ENCODE measurements at regions not wholly inside any gene's neighbourhood (a gene's known extent, or its start where the extent isn't known, plus 50 kb on each side); places are given as distances from the start of the nearest gene placed in this dataset.

GRCh38 chr21:31573217-31573616, 86.3 kb upstream of the SOD1 start:
- Histone ChIP-seq H3K36me3 (ENCODE audit: control insufficient read depth, insufficient read depth, low read length) (no peaks in the 10 kb centered on the region), H3K4me1 (no peaks in the 10 kb centered on the region), H3K27me3 (replicated peaks; ENCODE audit: control insufficient read depth, insufficient read depth, low read length) (no peaks in the 10 kb centered on the region), H3K9me3 (peaks cover 11% of the 10 kb centered on the region; the same call in 1 of the 2 replicates), H3K4me3 (ENCODE audit: low read depth, low read length) (no peak overlapping the region)
- no peaks in the 10 kb centered on the region for H3K9me3 Mint-ChIP-seq (ENCODE audit: unreplicated experiment)
- H3K27ac Mint-ChIP-seq (ENCODE audit: unreplicated experiment): no peak overlapping the region
- CTCF ChIA-PET: no interaction called here
- POLR2A ChIA-PET: no interaction called here
- H3K36me3 Mint-ChIP-seq (ENCODE audit: insufficient read depth, unreplicated experiment): no peaks in the 10 kb centered on the region
- no TSS peak for BruUV-seq (replicated peaks)
- no peak for DNase-seq
- H3K4me3 Mint-ChIP-seq (ENCODE audit: unreplicated experiment): no peak overlapping the region
- TF ChIP-seq CTCF (IDR thresholded peaks at IDR 0.05; ENCODE audit: insufficient read depth in 1 of 2, low read depth in 1 of 2, low read length in 1 of 2, severe bottlenecking in 1 of 2, unreplicated experiment in 1 of 2): no peak
- no peaks in the 10 kb centered on the region for H3K4me1 Mint-ChIP-seq (ENCODE audit: low read depth, unreplicated experiment)
- intact Hi-C loops (cut with micrococcal nuclease; ENCODE audit: unreplicated experiment): no loop called here
- peaks cover 4% of the 10 kb centered on the region for H3K27me3 Mint-ChIP-seq (ENCODE audit: insufficient read depth, unreplicated experiment)

GRCh38 chr21:31571879-31572278, 87.6 kb upstream of the SOD1 start:
- Mint-ChIP-seq H3K27me3 (ENCODE audit: insufficient read depth, unreplicated experiment) (no peaks in the 10 kb centered on the region), H3K9me3 (ENCODE audit: unreplicated experiment) (no peaks in the 10 kb centered on the region), H3K36me3 (ENCODE audit: insufficient read depth, unreplicated experiment) (no peaks in the 10 kb centered on the region), H3K27ac (ENCODE audit: unreplicated experiment) (no peak overlapping the region), H3K4me1 (ENCODE audit: low read depth, unreplicated experiment) (no peaks in the 10 kb centered on the region), H3K4me3 (ENCODE audit: unreplicated experiment) (no peak overlapping the region)
- Histone ChIP-seq H3K4me1 (no peaks in the 10 kb centered on the region), H3K27me3 (replicated peaks; ENCODE audit: control insufficient read depth, insufficient read depth, low read length) (no peaks in the 10 kb centered on the region), H3K9me3 (peaks cover 11% of the 10 kb centered on the region; the same call in 1 of the 2 replicates), H3K4me3 (ENCODE audit: low read depth, low read length) (no peak overlapping the region), H3K36me3 (ENCODE audit: control insufficient read depth, insufficient read depth, low read length) (no peaks in the 10 kb centered on the region)
- intact Hi-C loops (cut with micrococcal nuclease; ENCODE audit: unreplicated experiment): no loop called here
- ChIA-PET CTCF (no interaction called here), POLR2A (no interaction called here)
- DNase-seq: no peak
- TF ChIP-seq CTCF (IDR thresholded peaks at IDR 0.05; ENCODE audit: insufficient read depth in 1 of 2, low read depth in 1 of 2, low read length in 1 of 2, severe bottlenecking in 1 of 2, unreplicated experiment in 1 of 2): no peak
- no TSS peak for BruUV-seq (replicated peaks)

DNA sequence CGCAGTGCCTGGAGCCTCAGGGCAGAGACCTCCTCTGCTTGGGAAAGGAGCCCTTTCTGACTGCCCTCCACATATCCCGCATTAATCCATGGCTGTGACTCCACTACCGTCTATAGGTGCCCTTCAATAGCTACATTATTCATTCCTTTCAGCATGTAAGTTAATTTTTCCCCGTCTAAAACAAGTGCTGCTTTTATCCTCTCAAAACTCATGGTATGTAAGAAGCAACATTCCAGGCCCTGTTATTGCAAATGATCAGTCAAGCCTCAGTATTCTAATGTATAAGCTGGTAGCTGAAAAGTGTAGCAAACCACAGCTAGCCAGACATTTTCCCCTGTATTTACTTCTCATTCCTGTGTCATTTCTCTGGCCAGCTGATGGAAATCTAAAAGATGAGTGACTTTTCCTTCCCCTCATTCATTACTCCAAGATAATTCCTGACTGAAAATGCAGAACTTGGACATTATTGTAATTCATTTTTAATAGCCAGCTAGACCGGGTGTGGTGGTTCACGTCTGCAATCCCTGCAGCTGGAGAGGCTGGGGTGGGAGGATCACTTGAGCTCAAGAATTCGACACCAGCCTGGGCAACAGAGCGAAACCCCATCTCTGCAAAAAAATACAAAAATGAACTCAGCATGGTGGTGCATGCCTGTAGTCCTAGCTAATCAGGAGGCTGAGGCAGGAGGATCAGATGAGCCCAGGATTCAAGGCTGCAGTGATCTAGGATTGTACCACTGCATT, 88.5 kb upstream of the SOD1 start:
- BruUV-seq (replicated peaks): no TSS peak
- Mint-ChIP-seq H3K4me3 (ENCODE audit: unreplicated experiment) (no peak overlapping the region), H3K27ac (ENCODE audit: unreplicated experiment) (no peak overlapping the region), H3K36me3 (ENCODE audit: insufficient read depth, unreplicated experiment) (no peaks in the 10 kb centered on the region), H3K27me3 (ENCODE audit: insufficient read depth, unreplicated experiment) (no peaks in the 10 kb centered on the region), H3K9me3 (ENCODE audit: unreplicated experiment) (no peaks in the 10 kb centered on the region), H3K4me1 (ENCODE audit: low read depth, unreplicated experiment) (no peaks in the 10 kb centered on the region)
- no peak for TF ChIP-seq CTCF (IDR thresholded peaks at IDR 0.05; ENCODE audit: insufficient read depth in 1 of 2, low read depth in 1 of 2, low read length in 1 of 2, severe bottlenecking in 1 of 2, unreplicated experiment in 1 of 2)
- H3K36me3 ChIP-seq (ENCODE audit: control insufficient read depth, insufficient read depth, low read length): no peaks in the 10 kb centered on the region
- no peaks in the 10 kb centered on the region for H3K4me1 ChIP-seq
- intact Hi-C loops (cut with micrococcal nuclease; ENCODE audit: unreplicated experiment): no loop called here
- ChIA-PET POLR2A (no interaction called here), CTCF (interaction anchor here (0.7 to 1.0 kb wide), 2 partner anchors 10 to 12 kb away, joined by 4 to 6 read pairs; no protein-coding TSS in a partner anchor)
- DNase-seq: no peak
- no peaks in the 10 kb centered on the region for H3K27me3 ChIP-seq (replicated peaks; ENCODE audit: control insufficient read depth, insufficient read depth, low read length)
- H3K9me3 ChIP-seq: peaks cover 11% of the 10 kb centered on the region; the same call in 1 of the 2 replicates
- no peak overlapping the region for H3K4me3 ChIP-seq (ENCODE audit: low read depth, low read length)

All from Caco-2 (cell line).